ENCODE measurements at regions not wholly inside any gene's neighbourhood (a gene's known extent, or its start where the extent isn't known, plus 50 kb on each side); places are given as distances from the start of the nearest gene placed in this dataset.

DNA sequence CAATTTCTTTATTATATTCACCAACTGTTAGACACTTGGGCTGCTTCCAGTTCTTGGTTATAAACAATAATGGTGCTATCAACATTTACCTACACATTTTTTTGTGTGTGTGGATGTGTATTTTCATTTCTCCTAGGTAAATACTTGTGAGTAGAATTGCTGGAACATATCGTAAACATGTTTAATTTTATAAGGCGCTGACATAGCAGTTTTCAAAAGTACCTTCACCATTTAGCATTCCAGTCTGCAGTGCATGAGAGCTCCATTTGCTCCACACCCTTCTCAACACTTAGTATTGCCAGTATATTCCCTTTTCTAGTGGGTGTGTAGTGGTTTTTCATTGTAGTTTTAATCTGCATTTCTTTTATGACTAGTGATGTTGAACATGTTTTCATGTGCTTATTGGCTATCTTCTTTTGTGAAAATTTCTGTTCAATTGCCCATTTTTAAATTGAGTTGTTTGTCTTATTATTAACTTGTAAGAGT, 59.6 kb upstream of the FAM204A start:
- H3K9me3 Mint-ChIP-seq, result no peaks in the 10 kb centered on the region
- H3K27ac Mint-ChIP-seq, result no peak overlapping the region
- no peak overlapping the region for H3K4me3 Mint-ChIP-seq
- no peaks in the 10 kb centered on the region for H3K36me3 Mint-ChIP-seq (ENCODE audit: low read depth)
- H3K4me1 Mint-ChIP-seq, result no peaks in the 10 kb centered on the region
- H3K27me3 Mint-ChIP-seq, result peaks cover 15% of the 10 kb centered on the region
- ATAC-seq (replicated peaks), result no peak

DNA sequence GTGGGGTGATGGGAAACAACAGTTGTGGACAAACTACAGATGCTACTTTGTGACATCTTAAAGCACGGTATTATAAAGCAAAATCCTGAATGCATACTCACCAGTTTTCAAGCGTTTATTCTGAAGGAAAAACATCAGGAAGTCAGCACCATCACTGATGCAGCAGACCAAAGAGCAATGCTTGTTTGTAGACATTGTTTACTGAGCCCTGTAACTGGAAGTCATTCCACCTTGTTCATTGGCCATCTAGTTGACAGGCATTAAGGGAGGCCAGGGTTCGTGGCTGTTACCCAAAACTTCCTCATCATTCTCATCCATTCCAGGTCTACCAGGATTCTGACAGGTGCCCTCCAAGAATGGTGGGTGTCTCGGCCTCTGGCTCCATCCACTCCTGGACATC, 55.3 kb upstream of the FAM204A start:
- Mint-ChIP-seq H3K4me1 (no peaks in the 10 kb centered on the region), H3K36me3 (ENCODE audit: low read depth) (no peaks in the 10 kb centered on the region), H3K27ac (no peak overlapping the region), H3K27me3 (peaks cover 3% of the 10 kb centered on the region), H3K4me3 (no peak overlapping the region), H3K9me3 (no peaks in the 10 kb centered on the region)
- ATAC-seq (replicated peaks), result no peak

DNA sequence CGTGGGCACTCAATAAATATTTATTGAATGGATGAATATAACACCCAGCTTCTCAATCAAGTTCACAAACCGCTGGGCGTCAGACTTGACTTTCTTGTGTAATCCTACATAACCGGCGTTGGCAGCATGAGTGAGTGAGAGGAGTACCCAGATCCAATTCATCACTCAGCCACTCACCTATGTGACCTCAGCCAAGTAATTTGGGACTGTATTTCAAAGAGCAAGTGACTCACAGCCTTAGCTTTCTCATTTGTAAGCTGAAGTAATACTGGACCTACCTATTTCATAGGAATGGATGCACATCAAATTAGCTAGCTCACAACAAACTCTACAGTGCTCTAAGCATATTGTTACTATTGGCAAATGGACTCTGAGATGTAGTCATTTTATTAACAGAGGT, 53.8 kb upstream of the FAM204A start:
- no peaks in the 10 kb centered on the region for H3K36me3 Mint-ChIP-seq (ENCODE audit: low read depth)
- H3K27me3 Mint-ChIP-seq, result peaks cover 8% of the 10 kb centered on the region
- no peak overlapping the region for H3K27ac Mint-ChIP-seq
- no peak for ATAC-seq (replicated peaks)
- no peaks in the 10 kb centered on the region for H3K4me1 Mint-ChIP-seq
- H3K4me3 Mint-ChIP-seq, result no peak overlapping the region
- no peaks in the 10 kb centered on the region for H3K9me3 Mint-ChIP-seq

DNA sequence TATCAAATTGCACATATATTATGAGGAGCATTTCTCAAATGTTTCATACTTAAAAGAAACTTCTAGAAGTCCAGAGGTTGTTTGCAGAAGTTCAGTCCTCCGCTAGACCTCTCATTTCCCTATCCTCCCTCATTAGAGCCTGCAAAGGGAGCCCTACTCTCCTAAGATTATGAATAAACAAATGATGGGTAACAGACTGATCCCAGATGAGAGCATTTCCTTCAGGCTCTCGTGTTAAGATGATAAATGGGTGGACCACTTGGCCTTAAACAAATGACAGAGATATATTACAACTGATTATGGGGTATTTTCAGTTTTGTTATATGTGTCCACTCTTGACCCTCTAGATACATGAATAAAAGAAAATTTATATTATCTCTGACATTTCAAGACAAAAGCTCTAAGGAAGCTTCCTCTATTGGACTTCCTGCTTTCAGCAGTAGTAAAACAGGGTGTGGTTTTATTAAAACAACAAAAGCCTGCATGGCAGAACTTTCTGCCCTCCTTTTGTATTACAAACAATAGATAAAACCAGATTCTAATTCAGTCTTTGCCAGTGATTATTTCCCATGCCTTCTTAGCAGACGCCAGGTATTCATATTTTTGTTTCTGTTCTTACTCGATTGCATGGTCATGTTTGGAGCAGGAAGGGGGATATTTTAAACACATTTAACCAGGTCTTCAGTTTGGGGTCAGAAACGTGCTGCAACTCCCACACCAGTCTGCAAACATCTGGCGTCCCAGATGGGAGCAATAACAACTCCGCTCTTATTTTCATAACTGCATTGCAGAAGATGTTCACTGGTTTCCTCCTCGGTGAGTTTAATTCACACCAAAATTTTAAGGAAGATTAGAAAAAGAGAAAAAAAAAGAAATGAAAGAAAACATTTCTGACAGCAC, 52.4 kb upstream of the FAM204A start:
- Mint-ChIP-seq H3K27me3 (peaks cover 14% of the 10 kb centered on the region), H3K4me1 (no peaks in the 10 kb centered on the region), H3K4me3 (no peak overlapping the region), H3K9me3 (no peaks in the 10 kb centered on the region), H3K27ac (no peak overlapping the region), H3K36me3 (ENCODE audit: low read depth) (no peaks in the 10 kb centered on the region)
- ATAC-seq (replicated peaks), result no peak

DNA sequence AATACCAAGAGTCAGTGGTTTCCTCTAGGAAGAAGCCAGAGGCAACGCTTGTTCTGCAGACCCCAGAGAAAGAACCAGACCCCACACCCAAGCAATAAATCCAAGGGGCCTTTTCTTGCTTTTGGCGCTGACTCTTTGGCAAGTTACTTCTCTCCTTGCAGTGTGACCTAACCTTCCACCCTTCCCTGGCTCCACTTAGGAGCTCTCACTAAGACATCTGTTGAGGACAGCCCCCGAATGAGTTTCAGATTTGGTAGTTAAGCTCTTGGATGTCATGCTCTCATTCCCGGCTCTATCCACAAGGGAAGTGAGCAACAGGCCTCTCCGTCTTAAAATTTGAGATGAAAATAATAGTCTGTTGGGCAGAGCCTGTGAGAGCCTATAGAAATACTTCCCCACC, 50.6 kb upstream of the FAM204A start:
- H3K27me3 Mint-ChIP-seq, result peaks cover 19% of the 10 kb centered on the region
- H3K4me1 Mint-ChIP-seq, result no peaks in the 10 kb centered on the region
- H3K9me3 Mint-ChIP-seq, result no peaks in the 10 kb centered on the region
- H3K36me3 Mint-ChIP-seq (ENCODE audit: low read depth), result no peaks in the 10 kb centered on the region
- no peak for ATAC-seq (replicated peaks)
- no peak overlapping the region for H3K27ac Mint-ChIP-seq
- no peak overlapping the region for H3K4me3 Mint-ChIP-seq
